ENCODE measurements at regions not wholly inside any gene's neighbourhood (a gene's known extent, or its start where the extent isn't known, plus 50 kb on each side); places are given as distances from the start of the nearest gene placed in this dataset.

GRCh38 chr6:22401932-22402331, 105.1 kb upstream of the PRL start:
- no peak for DNase-seq

GRCh38 chr6:22409486-22409885, 112.7 kb upstream of the PRL start:
- DNase-seq, result no peak

GRCh38 chr6:22411376-22412105, 114.7 kb upstream of the PRL start:
- DNase-seq, result no peak

GRCh38 chr6:22412994-22413393, 116.2 kb upstream of the PRL start:
- DNase-seq, result no peak

GRCh38 chr6:22413681-22414311, 117.0 kb upstream of the PRL start:
- no peak for DNase-seq

- no peak for DNase-seq
Observed at GRCh38 chr6:22418714-22419113, 121.9 kb upstream of the PRL start.

GRCh38 chr6:22421198-22421597, 124.4 kb upstream of the PRL start:
- DNase-seq, result no peak

GRCh38 chr6:22424196-22424595, 127.4 kb upstream of the PRL start:
- DNase-seq, result no peak

GRCh38 chr6:22432060-22432459, 135.2 kb upstream of the PRL start:
- DNase-seq, result no peak

GRCh38 chr6:22433745-22434144, 135.6 kb upstream of the HDGFL1 start:
- no peak for DNase-seq

- DNase-seq, result no peak
Observed at GRCh38 chr6:22435151-22435550, 134.2 kb upstream of the HDGFL1 start.

GRCh38 chr6:22436134-22436533, 133.2 kb upstream of the HDGFL1 start:
- DNase-seq, result no peak

GRCh38 chr6:22437665-22438064, 131.7 kb upstream of the HDGFL1 start:
- DNase-seq, result no peak

GRCh38 chr6:22442826-22443225, 126.5 kb upstream of the HDGFL1 start:
- no peak for DNase-seq

GRCh38 chr6:22444330-22444729, 125.0 kb upstream of the HDGFL1 start:
- DNase-seq, result no peak

- no peak for DNase-seq
Observed at GRCh38 chr6:22445946-22446345, 123.4 kb upstream of the HDGFL1 start.

GRCh38 chr6:22447249-22448196, 121.8 kb upstream of the HDGFL1 start:
- DNase-seq, result no peak

- DNase-seq, result no peak
Observed at GRCh38 chr6:22448291-22448711, 121.1 kb upstream of the HDGFL1 start.

GRCh38 chr6:22451962-22452361, 117.4 kb upstream of the HDGFL1 start:
- DNase-seq, result no peak

GRCh38 chr6:22455378-22455777, 114.0 kb upstream of the HDGFL1 start:
- DNase-seq, result no peak

- no peak for DNase-seq
Observed at GRCh38 chr6:22457996-22458395, 111.4 kb upstream of the HDGFL1 start.

GRCh38 chr6:22466665-22467245, 102.6 kb upstream of the HDGFL1 start:
- peak; percentile 49 for DNase-seq

GRCh38 chr6:22467645-22468044, 101.7 kb upstream of the HDGFL1 start:
- peak; percentile 25 for DNase-seq
